GM12875 (cell line): ENCODE measurements at regions not wholly inside any gene's neighbourhood (a gene's known extent, or its start where the extent isn't known, plus 50 kb on each side); places are given as distances from the start of the nearest gene placed in this dataset.
"Not testable (repeated sequence)": the region's sequence is repeated elsewhere in the genome, so short reads cannot be mapped to it uniquely, and the experiment has no call there.

Source experiments
- H3K4me3 ChIP-seq: one replicate; pipeline ENCODE4 v1.5.1; 2011; ENCODE audit warnings: low read depth, low read length, control low read depth
- TF ChIP-seq, protein P1 (sequence below): IDR thresholded peaks from 2 replicates; pipeline ENCODE4 v1.5.1; 2011; ENCODE audit warnings: low read depth, mild to moderate bottlenecking, control low read depth, inconsistent platforms, low read length, moderate library complexity, borderline replicate concordance; ENCODE audit not compliant: insufficient read depth

DNA sequence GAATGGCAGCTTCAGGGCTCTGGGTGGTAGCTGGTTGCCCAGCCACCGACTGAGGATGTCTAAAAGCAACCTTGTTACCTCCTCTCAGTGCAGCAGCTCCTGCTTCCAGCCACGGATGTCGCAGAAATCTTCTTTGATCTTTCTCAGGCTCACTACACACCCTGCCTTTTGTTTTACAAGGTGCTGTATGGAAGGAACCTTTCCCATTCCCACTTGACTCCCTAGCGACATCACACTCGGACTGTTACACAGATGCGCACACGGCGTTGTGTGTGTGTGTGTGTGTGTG lies 135.8 kb upstream of the CPHXL start:
- TF ChIP-seq, protein P1, sequence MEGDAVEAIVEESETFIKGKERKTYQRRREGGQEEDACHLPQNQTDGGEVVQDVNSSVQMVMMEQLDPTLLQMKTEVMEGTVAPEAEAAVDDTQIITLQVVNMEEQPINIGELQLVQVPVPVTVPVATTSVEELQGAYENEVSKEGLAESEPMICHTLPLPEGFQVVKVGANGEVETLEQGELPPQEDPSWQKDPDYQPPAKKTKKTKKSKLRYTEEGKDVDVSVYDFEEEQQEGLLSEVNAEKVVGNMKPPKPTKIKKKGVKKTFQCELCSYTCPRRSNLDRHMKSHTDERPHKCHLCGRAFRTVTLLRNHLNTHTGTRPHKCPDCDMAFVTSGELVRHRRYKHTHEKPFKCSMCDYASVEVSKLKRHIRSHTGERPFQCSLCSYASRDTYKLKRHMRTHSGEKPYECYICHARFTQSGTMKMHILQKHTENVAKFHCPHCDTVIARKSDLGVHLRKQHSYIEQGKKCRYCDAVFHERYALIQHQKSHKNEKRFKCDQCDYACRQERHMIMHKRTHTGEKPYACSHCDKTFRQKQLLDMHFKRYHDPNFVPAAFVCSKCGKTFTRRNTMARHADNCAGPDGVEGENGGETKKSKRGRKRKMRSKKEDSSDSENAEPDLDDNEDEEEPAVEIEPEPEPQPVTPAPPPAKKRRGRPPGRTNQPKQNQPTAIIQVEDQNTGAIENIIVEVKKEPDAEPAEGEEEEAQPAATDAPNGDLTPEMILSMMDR = no peak
- H3K4me3 ChIP-seq = no peak overlapping the region

- H3K4me3 ChIP-seq = no peak overlapping the region
- TF ChIP-seq, protein P1 = no peak
These were observed 138.0 kb upstream of the CPHXL start for GRCh38 chr16:75864243-75864642.

DNA sequence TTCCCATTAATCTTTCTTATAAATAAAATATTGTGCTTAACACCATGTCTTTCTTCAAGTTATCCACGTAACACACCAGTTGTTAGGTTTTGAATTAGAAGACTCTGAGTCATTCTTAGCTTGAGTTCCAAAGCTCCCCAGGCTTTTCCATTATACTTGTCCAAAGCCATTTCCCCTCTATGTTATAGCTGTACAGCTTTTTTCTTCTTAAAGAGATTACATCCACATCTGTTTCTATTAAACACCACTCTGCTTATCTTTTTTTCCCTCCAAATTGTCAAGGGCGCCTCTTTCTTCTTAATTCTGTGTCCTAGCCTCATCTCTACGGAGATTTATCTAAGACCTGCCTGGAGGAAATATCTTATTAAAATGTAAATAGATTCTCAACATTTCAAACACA lies 139.4 kb upstream of the CPHXL start:
- TF ChIP-seq, protein P1 = no peak
- no peak overlapping the region for H3K4me3 ChIP-seq

GRCh38 chr16:75868636-75869632 lies 142.6 kb upstream of the CPHXL start:
- TF ChIP-seq, protein P1 = no peak
- no peak overlapping the region for H3K4me3 ChIP-seq

DNA sequence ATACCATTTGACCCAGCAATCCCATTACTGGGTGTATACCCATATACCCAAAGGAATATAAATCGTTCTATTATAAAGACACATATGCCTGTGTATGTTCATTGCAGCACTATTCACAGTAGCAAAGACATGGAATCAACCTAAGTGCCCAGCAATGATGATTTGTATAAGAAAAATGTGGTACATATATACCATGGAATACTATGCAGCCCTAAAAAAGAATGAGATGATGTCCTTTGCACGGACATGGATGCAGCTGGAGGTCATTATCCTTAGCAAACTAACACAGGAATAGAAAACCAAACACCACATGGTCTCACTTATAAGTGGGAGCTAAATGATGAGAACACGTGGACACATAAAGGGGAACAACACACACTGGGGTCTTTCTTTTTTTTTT lies 155.0 kb upstream of the CPHXL start:
- H3K4me3 ChIP-seq = not testable (repeated sequence)

DNA sequence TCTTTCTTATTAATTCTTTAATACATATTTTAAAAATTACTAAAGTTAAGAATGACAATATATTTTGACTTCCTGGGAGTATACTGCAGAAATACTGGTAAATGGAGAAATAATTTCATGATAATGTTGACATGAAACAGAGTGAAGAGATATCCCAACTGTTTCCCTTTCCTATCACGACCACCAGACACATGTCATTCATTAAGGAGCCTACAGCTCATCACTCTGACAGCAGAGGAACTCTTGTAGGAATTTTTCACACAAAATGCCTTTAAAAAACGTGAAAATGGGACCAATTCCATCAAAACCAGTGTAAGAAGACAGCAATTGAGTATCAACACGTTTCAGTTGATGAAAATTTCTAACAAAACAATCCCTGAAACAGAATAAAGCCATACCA lies 172.9 kb upstream of the CPHXL start:
- H3K4me3 ChIP-seq = no peak overlapping the region
- TF ChIP-seq, protein P1 = no peak

DNA sequence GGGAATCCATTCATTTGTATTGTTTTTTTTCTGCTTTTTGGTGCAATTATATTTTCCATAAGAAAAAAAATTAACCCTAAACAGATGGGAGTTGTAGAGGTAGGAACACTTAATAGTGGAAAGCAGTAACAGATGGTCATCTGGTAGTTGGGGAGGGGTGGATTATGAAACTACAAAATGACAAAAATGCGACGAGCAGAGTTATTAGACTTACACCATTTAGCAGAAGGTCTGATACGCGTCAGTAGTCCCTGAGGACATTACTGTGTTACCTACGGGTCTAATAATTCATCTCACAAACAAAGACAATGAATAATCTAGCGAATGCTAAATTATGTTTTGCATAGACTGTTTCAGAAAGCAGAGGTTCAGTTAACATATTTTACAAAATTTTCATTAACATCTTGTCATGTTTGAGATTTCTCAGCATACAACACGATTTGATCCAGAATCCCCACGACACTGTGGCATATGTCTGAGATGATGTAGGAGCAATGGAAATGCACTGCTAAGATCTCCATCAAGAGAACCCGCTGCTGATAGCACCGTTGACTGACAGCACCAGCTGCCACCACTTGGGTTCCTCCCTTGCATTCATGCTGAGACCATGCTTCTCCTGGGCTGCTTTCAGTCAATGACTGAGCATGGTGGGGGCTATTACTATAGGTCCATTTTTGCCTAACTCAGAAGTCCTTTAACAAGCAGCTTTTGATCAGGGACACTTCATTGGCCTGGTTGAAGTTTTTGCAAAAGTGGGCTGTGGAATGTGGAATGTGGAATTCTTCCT lies 182.2 kb upstream of the CPHXL start:
- TF ChIP-seq, protein P1 = no peak
- no peak overlapping the region for H3K4me3 ChIP-seq
